HG03558 (cell line): ENCODE measurements at regions not wholly inside any gene's neighbourhood (a gene's known extent, or its start where the extent isn't known, plus 50 kb on each side); places are given as distances from the start of the nearest gene placed in this dataset.

Experiments
- ATAC-seq: cut with Tn5 transposase; IDR thresholded peaks from one replicate; pipeline ENCODE4 v1.9.1; 2021; ENCODE audit warnings: moderate number of reproducible peaks; ENCODE audit not compliant: unreplicated experiment; ENCODE audit errors: extremely low read depth

DNA sequence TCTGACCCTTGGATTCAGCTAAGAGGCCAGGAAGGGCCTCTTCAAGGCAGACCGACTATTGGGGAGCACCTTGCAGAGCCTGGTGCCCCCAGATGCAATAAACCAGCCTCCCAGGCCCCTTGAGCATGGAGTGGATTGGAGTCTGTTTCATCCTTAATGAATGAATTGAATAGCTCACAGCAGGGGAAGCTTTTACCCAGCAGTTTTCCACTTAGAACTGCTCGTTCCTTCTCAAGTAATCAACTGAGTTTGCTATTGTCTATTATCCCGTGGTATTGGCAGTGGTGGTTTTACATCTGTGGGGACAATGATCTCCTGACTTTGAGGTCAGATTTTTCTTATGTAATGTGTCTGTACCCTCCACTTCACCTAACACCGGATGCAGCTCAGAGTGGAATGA is 197.6 kb downstream of the AACS start:
- ATAC-seq = no peak

DNA sequence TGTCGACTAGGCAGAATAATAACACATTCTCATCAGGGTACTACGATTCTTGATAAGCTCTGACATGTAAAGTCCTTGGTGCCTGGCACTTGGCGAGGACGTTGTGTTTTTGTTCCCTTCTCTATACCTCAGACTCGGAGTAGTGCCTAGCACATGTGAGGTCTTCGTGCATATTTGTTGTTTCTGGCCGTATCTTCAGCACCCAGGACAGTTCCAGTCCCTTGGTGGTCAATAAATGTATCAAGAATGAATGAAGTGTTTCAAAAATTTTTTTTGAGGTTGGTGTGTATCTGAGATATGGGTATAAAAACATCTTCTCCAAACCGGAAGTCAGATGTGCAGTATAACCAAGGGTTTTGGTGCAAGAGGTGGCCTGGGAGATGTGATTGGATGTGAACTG is 198.2 kb downstream of the AACS start:
- no peak for ATAC-seq

DNA sequence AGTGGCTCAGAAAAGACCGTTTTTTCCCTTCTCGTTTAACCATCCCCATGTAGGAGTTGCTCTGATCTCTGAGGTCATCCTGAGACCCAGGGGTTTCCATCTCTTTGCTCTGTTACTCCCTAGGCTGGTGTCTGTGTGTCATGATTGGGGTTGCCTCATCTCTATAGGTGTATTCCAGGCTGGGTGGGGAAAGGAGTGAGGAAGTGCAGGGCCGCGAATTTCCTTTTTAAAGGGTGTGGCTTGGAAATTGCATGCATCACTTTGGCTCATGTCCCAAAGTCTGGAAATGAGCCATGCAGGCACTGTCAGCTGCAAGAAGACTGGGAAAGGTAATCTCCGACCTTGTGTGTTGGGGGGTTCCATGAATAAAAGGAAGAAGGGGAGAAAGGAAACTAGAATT is 201.9 kb downstream of the AACS start:
- no peak for ATAC-seq

DNA sequence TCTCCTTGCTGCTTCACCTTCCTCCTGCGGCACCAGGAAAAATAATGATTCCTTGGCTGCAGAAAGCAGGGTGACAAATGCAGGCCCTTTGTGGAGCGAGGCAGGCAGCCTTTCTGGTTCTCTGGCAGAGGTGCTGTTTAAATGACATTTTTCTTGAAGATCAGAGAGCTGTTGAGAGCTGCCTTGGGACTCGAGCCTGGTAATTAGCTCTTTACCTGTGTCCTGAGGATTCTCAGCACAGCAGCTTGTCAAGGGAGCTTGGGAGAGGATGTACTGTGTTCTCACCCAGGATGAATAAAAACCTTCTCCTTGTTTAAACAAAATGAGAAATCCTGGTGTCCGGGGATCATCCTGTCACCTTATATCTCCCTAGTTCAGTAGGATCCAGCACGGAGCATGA is 204.0 kb downstream of the AACS start:
- ATAC-seq = no peak

GRCh38 chr12:125271892-125272291 is 206.7 kb downstream of the AACS start:
- no peak for ATAC-seq

DNA sequence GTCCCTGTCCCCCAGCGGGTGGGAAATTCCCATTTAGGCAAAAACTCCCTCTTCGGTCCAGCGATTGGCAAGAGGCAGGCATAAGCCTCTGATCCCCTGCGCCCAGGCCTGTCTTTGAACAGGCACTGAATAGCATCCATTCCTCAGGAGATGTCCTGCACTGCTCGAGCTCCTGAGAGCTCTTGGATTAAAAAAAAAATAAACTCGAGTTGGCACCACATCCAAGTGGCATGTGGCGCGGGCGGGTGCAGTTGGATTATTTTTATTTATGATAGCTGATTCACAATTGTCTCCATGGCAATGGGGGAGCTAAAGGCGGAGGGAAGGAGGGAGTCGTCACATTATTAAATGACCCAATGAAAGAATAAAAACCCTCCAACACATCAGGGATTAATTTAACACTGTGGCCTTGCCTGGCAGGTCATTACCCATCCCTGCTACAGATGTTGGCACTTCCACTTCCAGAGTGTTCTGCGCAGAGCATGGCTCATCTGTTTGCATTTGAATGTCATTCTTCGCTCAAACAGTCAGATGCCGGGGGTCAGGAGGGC is 207.2 kb downstream of the AACS start:
- no peak for ATAC-seq

GRCh38 chr12:125276567-125276966 is 211.3 kb downstream of the AACS start:
- no peak for ATAC-seq

DNA sequence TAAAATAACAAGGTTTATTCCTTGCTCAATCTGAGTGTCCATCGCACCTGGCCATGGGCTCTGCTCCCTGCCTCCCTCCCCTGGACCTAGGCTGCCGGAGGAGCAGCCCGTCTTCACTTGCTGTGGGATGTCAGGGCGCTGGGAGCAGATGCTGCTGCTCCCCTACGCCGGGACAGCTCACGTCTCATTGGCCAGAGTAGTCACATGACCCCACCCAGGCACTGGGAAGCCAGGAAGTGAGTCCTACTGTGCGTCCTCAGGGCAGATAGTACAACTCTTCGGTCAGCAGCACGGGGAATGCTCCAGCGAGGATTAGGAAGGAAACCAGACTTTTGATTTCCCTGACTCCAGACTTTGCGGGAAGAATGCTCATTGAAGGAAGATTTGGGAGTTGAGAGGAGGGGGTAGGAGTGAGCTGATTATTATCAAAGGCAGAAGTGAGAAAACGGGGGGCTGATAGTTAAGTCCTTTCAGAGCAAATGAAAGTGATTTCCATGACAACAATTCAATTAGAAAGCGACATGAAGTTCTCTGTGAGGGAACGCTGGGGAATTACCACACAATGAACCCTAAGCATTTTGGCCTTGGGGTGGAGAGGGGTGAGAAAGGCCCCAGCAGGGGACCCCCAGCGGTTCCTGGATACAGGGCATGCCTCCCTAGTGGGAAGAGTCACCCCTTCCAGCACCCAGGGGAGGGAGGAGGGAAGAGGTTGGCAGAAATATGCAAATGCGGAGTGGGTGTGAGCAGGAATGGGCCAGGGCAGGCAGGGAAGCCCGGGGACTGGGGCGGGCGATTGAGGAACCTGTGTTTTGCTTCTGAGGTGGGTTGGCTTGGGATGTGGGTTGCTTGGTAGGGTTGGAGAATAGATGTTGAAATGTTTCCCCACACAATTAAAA is 215.5 kb downstream of the AACS start:
- ATAC-seq = no peak

GRCh38 chr12:125282921-125283320 is 217.7 kb downstream of the AACS start:
- no peak for ATAC-seq

- ATAC-seq = no peak
Measured at GRCh38 chr12:125283521-125283920, 218.3 kb downstream of the AACS start.

DNA sequence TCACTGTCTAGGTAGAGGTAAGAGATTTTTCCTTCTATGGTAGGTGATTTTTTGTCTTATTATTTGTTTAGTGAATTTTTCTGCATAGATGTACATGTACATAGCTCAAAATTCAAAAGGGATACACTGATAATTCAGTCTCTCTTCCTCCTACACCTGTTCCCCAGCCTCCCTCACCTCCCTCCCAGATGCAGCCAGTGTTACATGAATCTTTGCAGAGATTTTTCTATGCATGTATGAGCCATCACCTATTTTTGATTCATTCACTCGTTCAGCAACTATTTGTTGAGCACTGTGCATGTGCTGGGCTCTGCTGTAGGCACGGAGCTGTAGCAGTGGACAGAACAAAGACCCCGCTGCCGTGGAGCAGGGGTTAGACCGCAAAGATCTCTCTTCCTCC is 218.9 kb downstream of the AACS start:
- ATAC-seq = no peak

DNA sequence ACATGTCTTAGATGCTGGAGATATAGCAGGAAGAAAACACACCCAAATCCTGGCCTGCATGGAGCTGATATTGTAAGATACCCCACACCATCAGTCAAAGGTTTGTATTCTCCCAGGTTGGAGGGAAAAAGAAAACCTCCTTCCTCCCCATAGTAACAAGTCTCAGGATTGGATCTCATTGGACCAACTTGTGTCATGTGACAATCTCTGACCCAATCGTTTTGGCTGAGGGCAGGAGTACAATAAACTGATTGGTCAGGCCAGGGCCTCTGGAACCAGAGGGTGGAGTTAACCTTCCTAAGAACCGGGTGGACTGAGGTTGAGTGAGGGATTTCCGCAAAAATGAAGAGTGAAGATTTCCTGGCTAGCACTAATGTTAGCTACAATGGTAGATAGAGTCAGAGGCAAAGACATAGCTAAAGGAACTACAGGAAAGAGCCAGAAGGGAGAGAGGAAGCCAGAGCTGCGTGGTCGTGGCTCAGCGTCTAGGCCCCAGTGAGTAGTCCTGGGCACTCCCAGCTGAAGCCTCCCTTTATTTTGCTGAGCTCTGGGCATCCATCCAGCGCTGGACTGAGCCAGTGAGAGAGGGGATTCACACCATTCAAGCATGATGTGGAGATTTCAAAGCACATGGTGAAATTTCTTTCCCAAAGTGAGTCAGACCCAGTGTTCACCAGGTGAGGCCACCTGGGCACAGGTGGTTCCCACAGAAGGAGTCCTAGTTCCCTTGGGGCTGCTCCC is 219.9 kb downstream of the AACS start:
- no peak for ATAC-seq

GRCh38 chr12:125286005-125286727 is 220.9 kb downstream of the AACS start:
- ATAC-seq = no peak

DNA sequence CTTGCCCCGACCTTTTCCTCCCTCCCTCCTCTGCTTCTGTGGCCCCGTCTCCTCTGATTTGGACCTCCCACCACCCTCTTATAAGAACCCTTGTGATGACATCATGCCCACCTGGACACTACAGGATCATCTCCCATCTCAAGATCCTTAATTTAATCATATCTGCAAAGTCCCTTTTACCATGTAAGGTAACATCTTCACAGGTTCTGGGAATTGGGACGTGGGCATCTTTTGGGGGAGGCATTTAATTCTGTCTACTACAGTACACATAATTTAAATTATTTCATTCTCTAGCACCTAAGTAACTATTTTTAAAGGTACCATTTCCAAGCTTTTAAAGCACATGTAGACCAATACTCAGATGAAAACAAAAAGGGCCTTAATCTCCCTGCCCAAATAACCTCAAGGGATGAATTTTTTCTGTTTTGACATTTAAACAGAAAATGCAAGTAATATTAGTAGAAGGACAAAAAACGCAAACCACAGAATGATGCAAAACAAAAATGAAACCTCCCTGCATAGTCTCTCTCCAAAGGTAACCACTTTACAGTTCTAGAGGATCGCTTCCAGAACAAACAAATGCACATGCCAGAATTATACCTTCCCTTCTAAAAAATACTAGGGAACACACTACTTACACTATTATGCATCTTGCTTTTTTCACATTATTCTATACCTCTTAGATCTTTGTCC is 222.1 kb downstream of the AACS start:
- peak; percentile 71 for ATAC-seq

- no peak for ATAC-seq
Measured at GRCh38 chr12:125288931-125289928, 224.0 kb downstream of the AACS start.

- no peak for ATAC-seq
Measured at GRCh38 chr12:125289970-125290369, 224.7 kb downstream of the AACS start.

- ATAC-seq = no peak
Measured at GRCh38 chr12:125292700-125293099, 227.5 kb downstream of the AACS start.

GRCh38 chr12:125295550-125295949 is 230.3 kb downstream of the AACS start:
- ATAC-seq = no peak

DNA sequence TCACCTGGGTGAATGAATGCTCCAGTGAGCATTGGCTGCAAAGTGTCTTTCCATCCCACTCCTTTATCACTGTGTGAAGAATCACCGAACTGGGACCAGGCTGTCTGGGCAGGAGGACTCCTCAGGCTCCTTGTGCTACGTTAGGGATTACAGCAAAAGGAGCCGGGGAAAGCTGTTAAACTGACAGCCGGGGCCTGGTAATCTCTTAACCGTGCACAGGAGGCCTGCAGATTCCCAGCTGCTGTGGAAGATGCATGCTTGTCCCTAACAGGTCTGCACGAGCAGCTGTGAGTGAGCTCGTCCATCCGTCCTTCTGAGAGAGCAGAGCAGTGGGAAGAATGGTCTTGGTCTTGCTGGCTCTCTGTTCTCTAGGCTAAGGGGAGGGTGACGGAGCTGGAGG is 231.5 kb downstream of the AACS start:
- ATAC-seq = no peak
